OCI-LY7 (cell line): ENCODE measurements at regions not wholly inside any gene's neighbourhood (a gene's known extent, or its start where the extent isn't known, plus 50 kb on each side); places are given as distances from the start of the nearest gene placed in this dataset.
"Not testable (repeated sequence)": the region's sequence is repeated elsewhere in the genome, so short reads cannot be mapped to it uniquely, and the experiment has no call there.

Experiments used
- BruUV-seq: library from RNA; stranded (reverse); fragments of 400-500 nt; replicated peaks from 2 replicates; lab custom pipeline; 2021; lab: Mats Ljungman, UMichigan
- CTCF ChIA-PET: fragments of 300-600 bp; sonication (Branson Sonifier 250); formaldehyde crosslinking; loops from one replicate; lab custom pipeline; 2022; ENCODE audit warnings: antibody characterized with exemption; ENCODE audit not compliant: unreplicated experiment; lab: Charles Lee
- POLR2A ChIA-PET: fragments of 300-600 bp; sonication (Branson Sonifier 250); formaldehyde crosslinking; loops from one replicate; lab custom pipeline; 2022; ENCODE audit warnings: antibody characterized with exemption; lab: Charles Lee
- DNase-seq: peaks from one replicate; pipeline ENCODE4 v3.0.0-alpha.2; 2015; ENCODE audit warnings: low spot score
- H2AFZ ChIP-seq: fragments of 200-600 bp; sonication (generic), shearing (Covaris generic); 2 replicates; pipeline ENCODE4 v1.6.1; 2014; ENCODE audit warnings: mild to moderate bottlenecking, antibody characterized with exemption, low read length, moderate library complexity
- H3K27ac ChIP-seq: fragments of 200-600 bp; sonication (generic); 2 replicates; pipeline ENCODE4 v1.5.1; 2014; ENCODE audit warnings: mixed run types, low read depth, mild to moderate bottlenecking, moderate library complexity, low read length, inconsistent platforms; ENCODE audit not compliant: poor library complexity, severe bottlenecking
- H3K36me3 ChIP-seq: fragments of 200-600 bp; sonication (generic); 2 replicates; pipeline ENCODE4 v1.6.1; 2014; ENCODE audit warnings: mild to moderate bottlenecking, antibody characterized with exemption, low read length, moderate library complexity, mixed read lengths; ENCODE audit not compliant: insufficient read depth
- H3K4me1 ChIP-seq: fragments of 200-600 bp; sonication (generic); 2 replicates; pipeline ENCODE4 v1.5.1; 2014; ENCODE audit warnings: mild to moderate bottlenecking, low read length; ENCODE audit not compliant: insufficient read depth, poor library complexity, severe bottlenecking
- H3K4me2 ChIP-seq: fragments of 200-600 bp; sonication (generic); 2 replicates; pipeline ENCODE4 v1.6.1; 2014; ENCODE audit warnings: mild to moderate bottlenecking, low read length
- H3K4me3 ChIP-seq: fragments of 200-600 bp; sonication (generic); 2 replicates; pipeline ENCODE4 v1.5.1; 2014; ENCODE audit warnings: mild to moderate bottlenecking, low read depth, low read length; ENCODE audit not compliant: poor library complexity, severe bottlenecking
- H3K79me2 ChIP-seq: fragments of 200-600 bp; sonication (generic); 2 replicates; pipeline ENCODE4 v1.6.1; 2016; ENCODE audit warnings: low read depth, mild to moderate bottlenecking, low read length, moderate library complexity, mixed read lengths; ENCODE audit not compliant: insufficient read depth
- H3K9me2 ChIP-seq: fragments of 200-600 bp; sonication (generic); 2 replicates; pipeline ENCODE4 v1.6.1; 2016; ENCODE audit warnings: mild to moderate bottlenecking, low read length, mixed read lengths; ENCODE audit not compliant: insufficient read depth
- H3K9me3 ChIP-seq: fragments of 200-600 bp; sonication (generic); 2 replicates; pipeline ENCODE4 v1.6.1; 2014; ENCODE audit warnings: mild to moderate bottlenecking, mixed run types, low read length, mixed read lengths
- H4K20me1 ChIP-seq: fragments of 200-600 bp; sonication (generic); 2 replicates; pipeline ENCODE4 v1.6.1; 2014; ENCODE audit warnings: mild to moderate bottlenecking, antibody characterized with exemption, low read length, moderate library complexity, mixed read lengths; ENCODE audit not compliant: insufficient read depth
- CTCF ChIP-seq: fragments of 200-600 bp; sonication (generic); conservative IDR thresholded peaks from 2 replicates; pipeline ENCODE4 v1.5.1; 2014; ENCODE audit warnings: mild to moderate bottlenecking, antibody characterized with exemption, low read length, moderate library complexity, mixed read lengths
- EZH2phosphoT487 ChIP-seq: fragments of 200-600 bp; sonication (generic); IDR thresholded peaks from 2 replicates; pipeline ENCODE4 v1.6.1; 2018; ENCODE audit warnings: low read depth, borderline replicate concordance, mild to moderate bottlenecking, mixed run types, antibody characterized with exemption, low read length, moderate library complexity, mixed read lengths
- intact Hi-C: fragments of 100-400 bp; cut with micrococcal nuclease; formaldehyde crosslinking; loops from one replicate; pipeline ENCODE4 v1.10.0; 2022; ENCODE audit not compliant: unreplicated experiment

DNA sequence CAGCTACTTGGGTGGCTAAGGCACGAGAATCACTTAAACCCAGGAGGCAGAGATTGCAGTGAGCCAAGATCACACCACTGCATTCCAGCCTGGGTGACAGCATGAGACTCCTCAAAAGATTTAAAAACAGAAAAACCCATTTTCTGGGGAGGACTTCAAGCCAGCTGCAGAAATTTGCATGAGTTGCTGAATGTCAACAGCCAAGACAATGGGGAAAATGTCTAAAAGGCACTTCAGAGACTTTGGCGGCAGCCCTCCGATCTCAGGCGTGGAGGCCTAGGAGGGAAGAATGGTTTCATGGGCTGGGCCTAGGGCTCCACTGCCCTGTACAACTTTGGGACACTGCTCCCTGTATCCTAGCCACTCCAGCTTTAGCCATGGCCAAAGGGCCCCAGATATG, 177.8 kb upstream of the C14orf180 start:
- ChIA-PET CTCF (no interaction called here), POLR2A (no interaction called here)
- H2AFZ ChIP-seq, result no peak overlapping the region
- no peaks in the 10 kb centered on the region for H4K20me1 ChIP-seq
- intact Hi-C loops, result no loop called here
- H3K36me3 ChIP-seq, result no peaks in the 10 kb centered on the region
- no peak overlapping the region for H3K4me3 ChIP-seq
- H3K79me2 ChIP-seq, result no peaks in the 10 kb centered on the region
- no peak for DNase-seq
- H3K4me1 ChIP-seq, result peaks cover under 1% of the 10 kb centered on the region
- H3K9me2 ChIP-seq, result no peaks in the 10 kb centered on the region
- no peak overlapping the region for H3K4me2 ChIP-seq
- no TSS peak for BruUV-seq
- TF ChIP-seq CTCF (no peak), EZH2phosphoT487 (no peak)
- H3K9me3 ChIP-seq, result no peaks in the 10 kb centered on the region
- no peak overlapping the region for H3K27ac ChIP-seq

DNA sequence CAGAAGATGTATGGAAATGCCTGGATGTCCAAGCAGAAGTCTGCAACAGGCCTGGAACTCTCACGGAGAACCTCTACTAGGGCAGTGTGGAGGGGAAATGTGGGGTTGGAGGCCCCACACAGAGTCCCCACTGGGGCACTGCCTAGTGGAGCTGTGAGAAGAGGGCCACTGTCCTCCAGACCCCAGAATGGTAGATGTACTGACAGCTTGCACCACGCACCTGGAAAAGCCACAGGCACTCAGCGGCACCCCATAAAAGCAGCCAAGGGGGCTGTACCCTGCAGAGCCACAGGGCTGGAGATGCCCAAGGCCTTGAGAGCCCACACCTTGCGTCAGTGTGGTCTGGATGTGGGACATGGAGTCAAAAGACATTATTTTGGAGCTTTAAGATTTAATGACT, 177.3 kb upstream of the C14orf180 start:
- BruUV-seq, CTCF ChIA-PET, H3K79me2 ChIP-seq: not testable (repeated sequence)

GRCh38 chr14:104403421-104404220, 175.9 kb upstream of the C14orf180 start:
- no peak overlapping the region for H3K27ac ChIP-seq
- H3K4me1 ChIP-seq, result no peaks in the 10 kb centered on the region
- no peaks in the 10 kb centered on the region for H4K20me1 ChIP-seq
- intact Hi-C loops, result no loop called here
- no peaks in the 10 kb centered on the region for H3K9me3 ChIP-seq
- ChIA-PET CTCF (no interaction called here), POLR2A (no interaction called here)
- no peaks in the 10 kb centered on the region for H3K9me2 ChIP-seq
- no TSS peak for BruUV-seq
- no peak for TF ChIP-seq EZH2phosphoT487
- no peak for TF ChIP-seq CTCF
- no peak overlapping the region for H3K4me2 ChIP-seq
- H3K79me2 ChIP-seq, result no peaks in the 10 kb centered on the region
- no peak overlapping the region for H3K4me3 ChIP-seq
- DNase-seq, result no peak
- no peaks in the 10 kb centered on the region for H3K36me3 ChIP-seq
- H2AFZ ChIP-seq, result no peak overlapping the region

More for the DNA sequence above, 177.3 kb upstream of the C14orf180 start:
- H3K4me1 ChIP-seq, H4K20me1 ChIP-seq, POLR2A ChIA-PET, H3K27ac ChIP-seq, H3K4me2 ChIP-seq, H3K4me3 ChIP-seq, H3K9me3 ChIP-seq, intact Hi-C loops, H2AFZ ChIP-seq, H3K36me3 ChIP-seq, H3K9me2 ChIP-seq, DNase-seq: not testable (repeated sequence)
